Breast epithelium (tissue), 4 donors: ENCODE measurements at regions not wholly inside any gene's neighbourhood (a gene's known extent, or its start where the extent isn't known, plus 50 kb on each side); places are given as distances from the start of the nearest gene placed in this dataset.

ENCODE experiments used
- DNase-seq, 2 donors: peaks; one replicate each; pipeline ENCODE4 v3.0.0-alpha.2; 2019; ENCODE audit warnings: low spot score in 2 of 2
- H3K27ac ChIP-seq, 2 donors: fragments of 200-600 bp; sonication (generic) in 1 of 2; one replicate each; pipeline ENCODE4 v1.5.1; 2016 to 2019; ENCODE audit warnings: mild to moderate bottlenecking in 1 of 2
- H3K27me3 ChIP-seq, 2 donors: fragments of 200-600 bp; sonication (generic) in 1 of 2; one replicate each; pipeline versions ENCODE4 v1.5.1 to v1.6.0; 2017 to 2019; ENCODE audit warnings: control low read depth in 1 of 2, mild to moderate bottlenecking in 1 of 2
- H3K36me3 ChIP-seq: fragments of 200-600 bp; one replicate; pipeline ENCODE4 v1.5.1; 2019
- H3K4me1 ChIP-seq, 2 donors: fragments of 200-600 bp; sonication (generic); one replicate each; pipeline ENCODE4 v1.5.1; 2016 to 2019; ENCODE audit warnings: control low read depth in 1 of 2
- H3K4me3 ChIP-seq, 3 donors: fragments of 200-600 bp; sonication (generic); 1 replicate in 2 of 3; 2 replicates in 1 of 3; pipeline ENCODE4 v1.5.1; 2016 to 2019; ENCODE audit warnings: mild to moderate bottlenecking in 3 of 3, moderate library complexity in 2 of 3
- H3K9me3 ChIP-seq, 2 donors: fragments of 200-600 bp; sonication (generic) in 1 of 2; one replicate each; pipeline ENCODE4 v1.5.1; 2016 to 2019; ENCODE audit warnings: control low read depth in 1 of 2
- POLR2A ChIP-seq: fragments of 450-650 bp; IDR thresholded peaks from one replicate; pipeline ENCODE4 v1.6.1; 2016; ENCODE audit warnings: antibody characterized with exemption, mild to moderate bottlenecking, moderate library complexity
- POLR2AphosphoS5 ChIP-seq, 3 donors: sonication (generic); formaldehyde crosslinking; IDR thresholded peaks; one replicate each; pipeline ENCODE4 v1.6.1; 2017; ENCODE audit warnings: antibody characterized with exemption in 3 of 3
- intact Hi-C: fragments of 100-400 bp; cut with DNase I; formaldehyde crosslinking; loops from one replicate; pipeline ENCODE4 v1.15.1; 2023; ENCODE audit warnings: low total_unique reads
- TF ChIP-seq, protein P1 (sequence below), 3 donors: fragments of 450-650 bp; IDR thresholded peaks; one replicate each; pipeline ENCODE4 v1.5.1; 2016 to 2017; ENCODE audit warnings: antibody characterized with exemption in 3 of 3, mild to moderate bottlenecking in 3 of 3, moderate library complexity in 3 of 3

GRCh38 chr6:14665827-14666724 lies 548.5 kb downstream of the CD83 start:
- Histone ChIP-seq H3K4me3 (no peak overlapping the region), H3K27me3 (no peaks in the 10 kb centered on the region), H3K36me3 (no peaks in the 10 kb centered on the region), H3K4me1 (no peaks in the 10 kb centered on the region), H3K27ac (no peak overlapping the region), H3K9me3 (no peaks in the 10 kb centered on the region)
- no peak for DNase-seq
- TF ChIP-seq POLR2A (no peak), POLR2AphosphoS5 (IDR thresholded peaks at IDR 0.05) (no peak)
- TF ChIP-seq, protein P1, sequence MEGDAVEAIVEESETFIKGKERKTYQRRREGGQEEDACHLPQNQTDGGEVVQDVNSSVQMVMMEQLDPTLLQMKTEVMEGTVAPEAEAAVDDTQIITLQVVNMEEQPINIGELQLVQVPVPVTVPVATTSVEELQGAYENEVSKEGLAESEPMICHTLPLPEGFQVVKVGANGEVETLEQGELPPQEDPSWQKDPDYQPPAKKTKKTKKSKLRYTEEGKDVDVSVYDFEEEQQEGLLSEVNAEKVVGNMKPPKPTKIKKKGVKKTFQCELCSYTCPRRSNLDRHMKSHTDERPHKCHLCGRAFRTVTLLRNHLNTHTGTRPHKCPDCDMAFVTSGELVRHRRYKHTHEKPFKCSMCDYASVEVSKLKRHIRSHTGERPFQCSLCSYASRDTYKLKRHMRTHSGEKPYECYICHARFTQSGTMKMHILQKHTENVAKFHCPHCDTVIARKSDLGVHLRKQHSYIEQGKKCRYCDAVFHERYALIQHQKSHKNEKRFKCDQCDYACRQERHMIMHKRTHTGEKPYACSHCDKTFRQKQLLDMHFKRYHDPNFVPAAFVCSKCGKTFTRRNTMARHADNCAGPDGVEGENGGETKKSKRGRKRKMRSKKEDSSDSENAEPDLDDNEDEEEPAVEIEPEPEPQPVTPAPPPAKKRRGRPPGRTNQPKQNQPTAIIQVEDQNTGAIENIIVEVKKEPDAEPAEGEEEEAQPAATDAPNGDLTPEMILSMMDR (IDR thresholded peaks at IDR 0.05): no peak
- intact Hi-C loops: no loop called here

DNA sequence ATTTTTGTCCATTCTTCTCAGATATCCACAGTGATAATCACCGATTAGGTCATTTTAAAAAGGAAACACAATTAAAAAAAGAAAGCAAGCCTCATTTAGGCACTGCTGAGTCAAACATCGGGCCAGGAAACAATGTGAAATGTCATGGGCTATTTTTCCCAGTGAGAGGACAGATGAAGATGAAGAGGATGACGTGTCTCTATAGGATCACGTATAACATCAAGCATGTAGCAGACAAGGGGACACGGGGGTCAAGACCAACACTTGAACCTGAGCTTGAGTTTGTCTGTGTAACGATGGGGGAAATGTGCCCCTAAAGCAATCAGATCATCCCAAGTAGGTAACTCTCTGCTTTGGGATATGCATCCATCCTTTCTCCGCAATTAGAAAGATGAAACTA lies 553.2 kb downstream of the CD83 start:
- no peaks in the 10 kb centered on the region for H3K36me3 ChIP-seq

GRCh38 chr6:14671261-14671681 lies 553.7 kb downstream of the CD83 start:
- intact Hi-C loops: no loop called here
- no peak overlapping the region for H3K4me3 ChIP-seq
- DNase-seq: no peak

More for the DNA sequence above, 553.2 kb downstream of the CD83 start:
- TF ChIP-seq POLR2A (no peak), POLR2AphosphoS5 (IDR thresholded peaks at IDR 0.05) (no peak)
- TF ChIP-seq, protein P1 (IDR thresholded peaks at IDR 0.05): no peak
- no peak for DNase-seq
- H3K27ac ChIP-seq: no peak overlapping the region
- no peaks in the 10 kb centered on the region for H3K9me3 ChIP-seq
- H3K27me3 ChIP-seq: no peaks in the 10 kb centered on the region
- H3K4me3 ChIP-seq: no peak overlapping the region
- H3K4me1 ChIP-seq: no peaks in the 10 kb centered on the region
- intact Hi-C loops: no loop called here

GRCh38 chr6:14671937-14672336 lies 554.4 kb downstream of the CD83 start:
- H3K36me3 ChIP-seq: no peaks in the 10 kb centered on the region
- intact Hi-C loops: no loop called here
- TF ChIP-seq POLR2AphosphoS5 (IDR thresholded peaks at IDR 0.05) (no peak), POLR2A (no peak)
- TF ChIP-seq, protein P1 (IDR thresholded peaks at IDR 0.05): no peak
- no peak overlapping the region for H3K4me3 ChIP-seq
- no peak for DNase-seq
- no peak overlapping the region for H3K27ac ChIP-seq
- H3K4me1 ChIP-seq: no peaks in the 10 kb centered on the region
- no peaks in the 10 kb centered on the region for H3K27me3 ChIP-seq
- H3K9me3 ChIP-seq: no peaks in the 10 kb centered on the region

More at GRCh38 chr6:14671261-14671681, 553.7 kb downstream of the CD83 start:
- TF ChIP-seq POLR2AphosphoS5 (IDR thresholded peaks at IDR 0.05) (no peak), POLR2A (no peak)
- TF ChIP-seq, protein P1 (IDR thresholded peaks at IDR 0.05): no peak
- no peaks in the 10 kb centered on the region for H3K36me3 ChIP-seq
- no peaks in the 10 kb centered on the region for H3K27me3 ChIP-seq
- no peak overlapping the region for H3K27ac ChIP-seq
- no peaks in the 10 kb centered on the region for H3K9me3 ChIP-seq
- no peaks in the 10 kb centered on the region for H3K4me1 ChIP-seq

- no peaks in the 10 kb centered on the region for H3K4me1 ChIP-seq
- no peak overlapping the region for H3K4me3 ChIP-seq
- no peak overlapping the region for H3K27ac ChIP-seq
- TF ChIP-seq POLR2A (no peak), POLR2AphosphoS5 (IDR thresholded peaks at IDR 0.05) (no peak)
- TF ChIP-seq, protein P1 (IDR thresholded peaks at IDR 0.05): no peak
- H3K36me3 ChIP-seq: no peaks in the 10 kb centered on the region
- intact Hi-C loops: no loop called here
- no peaks in the 10 kb centered on the region for H3K9me3 ChIP-seq
- no peak for DNase-seq
- no peaks in the 10 kb centered on the region for H3K27me3 ChIP-seq
These were observed 555.6 kb downstream of the CD83 start for GRCh38 chr6:14673201-14673600.
